ENCODE measurements at regions not wholly inside any gene's neighbourhood (a gene's known extent, or its start where the extent isn't known, plus 50 kb on each side); places are given as distances from the start of the nearest gene placed in this dataset.

GRCh38 chr10:4183761-4184261, 398.8 kb upstream of the KLF6 start:
- Histone ChIP-seq H3K36me3 (ENCODE audit: control insufficient read depth, insufficient read depth, low read length) (no peaks in the 10 kb centered on the region), H3K27ac (ENCODE audit: low read length) (no peak overlapping the region), H3K27me3 (ENCODE audit: control insufficient read depth, insufficient read depth, low read length) (no peaks in the 10 kb centered on the region), H3K4me1 (ENCODE audit: control insufficient read depth, insufficient read depth, low read length) (peaks cover 3% of the 10 kb centered on the region), H3K9me3 (replicated peaks; ENCODE audit: control insufficient read depth, low read depth, low read length) (no peaks in the 10 kb centered on the region), H3K4me3 (ENCODE audit: low read length) (no peak overlapping the region)
- DNase-seq: peak; percentile 95
- no CpG with 5 or more reads among the region's 3 CpGs for WGBS (ENCODE audit: insufficient coverage)

DNA sequence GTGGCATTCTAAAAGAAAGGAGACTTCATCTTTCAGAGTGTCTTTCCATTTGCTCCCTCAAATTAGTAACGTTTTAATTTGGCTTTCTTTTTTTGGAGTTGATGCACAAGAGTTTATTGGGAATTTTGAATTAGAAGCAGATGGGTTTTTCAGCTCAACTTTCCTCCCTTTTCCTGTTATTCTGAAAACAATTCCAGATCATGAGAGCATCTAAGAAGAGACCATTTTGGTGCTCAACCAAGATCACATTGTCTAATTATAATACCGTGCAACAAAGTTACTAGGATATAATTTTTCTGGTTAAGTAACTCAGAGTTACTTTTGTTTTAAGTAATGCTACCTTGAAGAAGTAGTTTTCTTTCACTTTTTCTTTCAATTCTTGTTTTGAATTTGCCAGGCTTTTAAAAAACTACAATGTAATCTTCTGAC, 396.6 kb upstream of the KLF6 start:
- Histone ChIP-seq H3K9me3 (replicated peaks; ENCODE audit: control insufficient read depth, low read depth, low read length) (no peaks in the 10 kb centered on the region), H3K27ac (ENCODE audit: low read length) (peak overlapping the region; percentile 37), H3K36me3 (ENCODE audit: control insufficient read depth, insufficient read depth, low read length) (no peaks in the 10 kb centered on the region), H3K27me3 (ENCODE audit: control insufficient read depth, insufficient read depth, low read length) (no peaks in the 10 kb centered on the region), H3K4me3 (ENCODE audit: low read length) (no peak overlapping the region), H3K4me1 (ENCODE audit: control insufficient read depth, insufficient read depth, low read length) (peaks cover 3% of the 10 kb centered on the region)
- WGBS (ENCODE audit: insufficient coverage): no CpG with 5 or more reads among the region's 2 CpGs
- DNase-seq: peak; percentile 77

DNA sequence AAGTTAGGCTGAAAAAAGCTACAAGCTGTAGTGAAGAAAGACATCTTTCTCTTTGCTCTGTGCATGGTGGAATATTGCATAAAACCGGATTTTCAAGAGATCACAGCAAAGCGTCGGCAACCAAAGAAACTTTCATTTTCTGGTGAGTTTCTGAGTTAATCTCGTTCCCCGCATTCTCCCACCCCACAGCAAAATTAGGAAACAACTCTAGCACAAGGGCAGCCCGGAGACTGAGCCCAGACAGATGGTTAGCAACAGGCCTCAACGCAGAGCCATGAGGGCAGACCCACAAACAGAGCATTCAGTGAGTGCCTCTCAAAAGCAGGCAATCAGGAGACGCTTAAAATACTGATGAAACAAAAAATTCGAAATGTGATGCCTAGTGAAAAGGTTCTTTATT, 396.1 kb upstream of the KLF6 start:
- Histone ChIP-seq H3K27ac (ENCODE audit: low read length) (peak overlapping the region; percentile 37), H3K27me3 (ENCODE audit: control insufficient read depth, insufficient read depth, low read length) (no peaks in the 10 kb centered on the region), H3K36me3 (ENCODE audit: control insufficient read depth, insufficient read depth, low read length) (no peaks in the 10 kb centered on the region), H3K9me3 (replicated peaks; ENCODE audit: control insufficient read depth, low read depth, low read length) (no peaks in the 10 kb centered on the region), H3K4me1 (ENCODE audit: control insufficient read depth, insufficient read depth, low read length) (peaks cover 3% of the 10 kb centered on the region), H3K4me3 (ENCODE audit: low read length) (no peak overlapping the region)
- WGBS (ENCODE audit: insufficient coverage): 68% methylated on average over 7 of the region's 9 CpGs
- no peak for DNase-seq

DNA sequence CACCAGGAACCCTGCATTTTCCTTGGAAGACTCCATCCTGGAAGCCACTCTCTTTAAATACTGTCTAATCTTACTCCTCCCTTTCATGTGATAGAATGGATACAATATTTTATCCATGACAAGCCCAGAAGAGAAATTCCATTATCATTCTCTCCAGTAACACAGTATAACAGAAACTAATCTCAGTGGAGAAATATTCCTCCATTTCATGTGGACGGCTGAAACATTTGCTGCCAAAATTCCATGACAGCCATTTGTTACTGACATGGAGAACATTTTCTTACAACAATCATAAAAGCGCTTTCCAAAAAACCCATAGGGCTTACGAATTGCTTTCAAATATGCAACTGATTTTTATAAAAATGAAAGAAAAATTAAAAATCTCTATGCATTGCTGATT, 392.8 kb upstream of the KLF6 start:
- 13% methylated on average over 1 of the region's 3 CpGs for WGBS (ENCODE audit: insufficient coverage)
- Histone ChIP-seq H3K4me1 (ENCODE audit: control insufficient read depth, insufficient read depth, low read length) (peaks cover 6% of the 10 kb centered on the region), H3K27ac (ENCODE audit: low read length) (peak overlapping the region; percentile 57), H3K36me3 (ENCODE audit: control insufficient read depth, insufficient read depth, low read length) (no peaks in the 10 kb centered on the region), H3K4me3 (ENCODE audit: low read length) (no peak overlapping the region), H3K27me3 (ENCODE audit: control insufficient read depth, insufficient read depth, low read length) (no peaks in the 10 kb centered on the region), H3K9me3 (replicated peaks; ENCODE audit: control insufficient read depth, low read depth, low read length) (peaks cover 2% of the 10 kb centered on the region)
- DNase-seq: peak; percentile 94

DNA sequence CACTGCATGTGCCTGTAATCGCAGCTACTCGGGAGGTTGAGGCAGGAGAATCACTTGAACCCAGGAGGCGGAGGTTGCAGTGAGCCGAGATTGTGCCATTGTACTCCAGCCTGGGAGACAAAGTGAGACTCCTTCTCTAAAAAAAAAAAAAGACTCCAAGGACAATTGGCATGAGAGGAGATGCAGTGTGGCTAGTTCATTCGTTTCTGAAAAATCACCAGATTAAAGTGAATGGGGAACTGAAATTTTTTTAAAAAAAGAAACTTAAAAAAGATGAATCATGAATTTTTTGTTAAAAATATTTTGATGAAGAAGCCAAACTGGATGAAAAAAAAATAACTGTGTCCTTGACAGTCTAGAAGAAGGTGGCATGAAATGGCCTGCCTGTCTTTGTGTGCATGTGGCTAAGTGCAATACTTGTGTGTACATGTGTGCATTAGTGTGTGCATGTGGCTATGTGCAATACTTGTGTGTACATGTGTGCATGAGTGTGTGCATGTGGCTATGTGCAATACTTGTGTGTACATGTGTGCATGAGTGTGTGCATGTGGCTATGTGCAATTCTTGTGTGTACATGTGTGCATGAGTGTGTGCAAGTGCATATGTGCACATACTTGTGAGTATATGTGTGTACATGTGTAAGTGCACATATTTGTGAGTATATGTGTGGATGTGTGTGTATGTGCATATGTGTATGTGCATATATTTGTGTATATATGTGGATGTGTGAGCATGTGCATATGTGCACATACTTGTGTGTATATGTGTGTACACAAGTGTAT, 391.7 kb upstream of the KLF6 start:
- peak; percentile 47 for DNase-seq
- Histone ChIP-seq H3K4me1 (ENCODE audit: control insufficient read depth, insufficient read depth, low read length) (peaks cover 6% of the 10 kb centered on the region), H3K27me3 (ENCODE audit: control insufficient read depth, insufficient read depth, low read length) (no peaks in the 10 kb centered on the region), H3K9me3 (replicated peaks; ENCODE audit: control insufficient read depth, low read depth, low read length) (peaks cover 2% of the 10 kb centered on the region), H3K4me3 (ENCODE audit: low read length) (no peak overlapping the region), H3K27ac (ENCODE audit: low read length) (no peak overlapping the region), H3K36me3 (ENCODE audit: control insufficient read depth, insufficient read depth, low read length) (no peaks in the 10 kb centered on the region)
- 100% methylated on average over 2 of the region's 5 CpGs for WGBS (ENCODE audit: insufficient coverage)

DNA sequence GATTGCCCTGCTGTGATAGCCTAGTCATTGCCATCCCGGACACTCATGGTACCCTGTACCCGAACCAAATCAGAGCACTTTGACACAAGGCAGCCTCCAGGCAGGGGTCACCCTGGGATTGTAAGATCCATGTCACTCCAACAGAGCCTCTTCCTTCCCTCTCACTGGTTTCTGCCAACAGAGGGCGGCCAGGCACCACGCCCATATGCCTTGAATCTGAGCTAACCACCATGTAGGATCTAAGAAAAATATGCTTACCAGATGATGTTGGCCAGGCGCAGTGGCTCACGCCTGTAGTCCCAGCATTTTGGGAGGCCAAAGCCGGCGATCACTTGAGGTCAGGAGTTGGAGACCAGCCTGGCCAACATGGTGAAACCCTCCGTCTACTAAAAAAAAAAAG, 389.2 kb upstream of the KLF6 start:
- Histone ChIP-seq H3K36me3 (ENCODE audit: control insufficient read depth, insufficient read depth, low read length) (no peaks in the 10 kb centered on the region), H3K4me1 (ENCODE audit: control insufficient read depth, insufficient read depth, low read length) (peaks cover 3% of the 10 kb centered on the region), H3K27ac (ENCODE audit: low read length) (no peak overlapping the region), H3K9me3 (replicated peaks; ENCODE audit: control insufficient read depth, low read depth, low read length) (peaks cover 2% of the 10 kb centered on the region), H3K4me3 (ENCODE audit: low read length) (no peak overlapping the region), H3K27me3 (ENCODE audit: control insufficient read depth, insufficient read depth, low read length) (no peaks in the 10 kb centered on the region)
- 89% methylated on average over 8 of the region's 9 CpGs for WGBS (ENCODE audit: insufficient coverage)
- DNase-seq: no peak

DNA sequence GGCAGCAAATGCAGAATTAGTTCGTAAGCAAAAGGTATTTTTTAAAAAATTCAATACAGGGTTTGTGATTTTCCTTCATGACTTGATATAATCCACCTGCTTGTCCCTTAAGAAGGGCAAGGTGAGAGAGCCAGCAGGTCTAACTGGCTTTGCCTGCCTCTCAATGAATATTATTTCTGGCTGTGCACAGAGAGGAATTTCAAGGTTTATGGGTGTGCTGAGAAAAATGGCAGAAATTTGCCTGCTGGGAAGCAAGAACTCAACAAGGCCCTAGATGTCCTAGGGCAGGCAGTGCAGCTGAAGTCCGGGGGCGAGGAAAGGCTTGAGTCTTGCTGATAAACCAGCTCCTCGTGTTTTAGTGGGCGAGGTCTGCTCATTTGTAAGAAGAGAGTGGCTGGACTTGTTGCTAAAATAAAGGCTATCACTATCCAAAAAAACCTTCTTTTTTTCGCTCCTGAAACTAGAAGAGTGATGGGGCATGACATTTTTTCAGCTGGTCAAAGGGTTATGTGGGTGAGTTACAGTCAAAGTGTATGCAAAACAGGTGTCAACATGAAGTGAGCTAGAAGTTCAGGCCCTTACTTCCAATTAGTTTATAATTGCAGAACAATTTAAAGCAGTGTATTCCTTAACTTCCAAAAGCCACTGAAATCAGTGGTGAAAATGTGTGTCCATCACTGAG, 385.8 kb upstream of the KLF6 start:
- peaks cover 2% of the 10 kb centered on the region for H3K9me3 ChIP-seq (replicated peaks; ENCODE audit: control insufficient read depth, low read depth, low read length)
- H3K27me3 ChIP-seq (ENCODE audit: control insufficient read depth, insufficient read depth, low read length): no peaks in the 10 kb centered on the region
- no peak overlapping the region for H3K4me3 ChIP-seq (ENCODE audit: low read length)
- no peaks in the 10 kb centered on the region for H3K36me3 ChIP-seq (ENCODE audit: control insufficient read depth, insufficient read depth, low read length)
- 80% methylated on average over 1 of the region's 6 CpGs for WGBS (ENCODE audit: insufficient coverage)
- peaks cover 2% of the 10 kb centered on the region for H3K4me1 ChIP-seq (ENCODE audit: control insufficient read depth, insufficient read depth, low read length)
- DNase-seq: no peak
- H3K27ac ChIP-seq (ENCODE audit: low read length): no peak overlapping the region

DNA sequence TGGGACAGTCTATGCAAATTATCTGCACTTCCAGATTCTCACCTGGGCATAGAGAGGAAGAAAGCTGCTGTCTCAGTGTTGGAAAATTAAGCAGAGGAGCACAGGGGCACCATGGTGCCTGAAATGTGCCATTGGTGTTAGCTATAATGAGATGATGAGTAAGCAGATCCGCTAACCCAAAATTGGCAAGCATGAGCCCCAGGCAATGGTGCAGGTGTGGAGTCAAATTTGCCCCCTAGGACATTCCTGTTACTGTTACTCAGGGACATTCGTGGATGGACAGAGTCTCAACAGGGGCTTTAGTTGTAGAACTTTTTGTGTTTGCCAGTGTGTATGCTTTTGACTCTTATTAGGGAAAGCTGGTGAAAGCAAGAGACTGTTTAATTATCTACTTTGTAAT, 385.2 kb upstream of the KLF6 start:
- no peaks in the 10 kb centered on the region for H3K27me3 ChIP-seq (ENCODE audit: control insufficient read depth, insufficient read depth, low read length)
- H3K36me3 ChIP-seq (ENCODE audit: control insufficient read depth, insufficient read depth, low read length): no peaks in the 10 kb centered on the region
- H3K9me3 ChIP-seq (replicated peaks; ENCODE audit: control insufficient read depth, low read depth, low read length): peaks cover 2% of the 10 kb centered on the region
- 11% methylated on average over 1 of the region's 2 CpGs for WGBS (ENCODE audit: insufficient coverage)
- no peak for DNase-seq
- no peaks in the 10 kb centered on the region for H3K4me1 ChIP-seq (ENCODE audit: control insufficient read depth, insufficient read depth, low read length)
- no peak overlapping the region for H3K27ac ChIP-seq (ENCODE audit: low read length)
- no peak overlapping the region for H3K4me3 ChIP-seq (ENCODE audit: low read length)

DNA sequence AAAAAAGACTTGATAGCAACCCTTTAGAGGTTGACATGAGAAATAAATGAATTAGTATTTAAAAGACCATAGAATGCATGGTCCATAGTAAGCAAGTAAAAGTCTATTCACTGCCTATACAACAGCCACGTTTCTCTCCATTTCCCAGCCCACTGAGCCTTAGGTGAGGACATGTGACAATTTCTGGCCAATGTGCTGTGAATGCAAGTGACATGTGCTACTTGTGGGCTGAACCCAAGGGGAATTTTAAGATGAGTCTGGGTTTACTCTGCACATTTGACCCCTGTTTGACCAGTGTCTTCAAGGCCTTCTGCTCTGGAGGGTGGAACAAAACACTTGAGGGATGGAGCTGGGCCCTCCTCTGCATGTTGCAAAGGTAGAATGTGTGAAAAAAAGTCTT, 384.4 kb upstream of the KLF6 start:
- no peak for DNase-seq
- WGBS (ENCODE audit: insufficient coverage): no CpG with 5 or more reads among the region's 1 CpG
- H3K27me3 ChIP-seq (ENCODE audit: control insufficient read depth, insufficient read depth, low read length): no peaks in the 10 kb centered on the region
- no peak overlapping the region for H3K27ac ChIP-seq (ENCODE audit: low read length)
- peaks cover 2% of the 10 kb centered on the region for H3K9me3 ChIP-seq (replicated peaks; ENCODE audit: control insufficient read depth, low read depth, low read length)
- H3K4me3 ChIP-seq (ENCODE audit: low read length): no peak overlapping the region
- no peaks in the 10 kb centered on the region for H3K4me1 ChIP-seq (ENCODE audit: control insufficient read depth, insufficient read depth, low read length)
- no peaks in the 10 kb centered on the region for H3K36me3 ChIP-seq (ENCODE audit: control insufficient read depth, insufficient read depth, low read length)

DNA sequence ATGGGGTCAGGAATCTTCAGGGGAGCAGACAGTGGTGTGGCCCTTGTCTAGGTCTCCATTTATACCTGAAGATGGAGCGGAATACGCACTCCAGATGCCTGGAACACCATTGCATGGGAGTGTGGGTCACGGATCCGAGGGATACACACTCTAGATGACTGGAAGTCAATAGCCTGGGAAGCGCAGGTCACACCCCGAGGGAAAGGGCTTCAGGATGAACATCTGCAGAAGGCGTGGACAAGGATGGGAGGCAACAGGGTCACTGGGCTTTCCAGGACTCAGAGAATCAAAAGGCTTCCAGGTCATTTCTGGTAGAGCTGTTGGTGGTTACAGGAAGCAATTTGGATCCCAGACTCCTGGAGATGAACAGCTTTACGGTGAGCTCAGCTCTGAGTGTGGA, 382.2 kb upstream of the KLF6 start:
- Histone ChIP-seq H3K27ac (ENCODE audit: low read length) (no peak overlapping the region), H3K9me3 (replicated peaks; ENCODE audit: control insufficient read depth, low read depth, low read length) (no peaks in the 10 kb centered on the region), H3K36me3 (ENCODE audit: control insufficient read depth, insufficient read depth, low read length) (no peaks in the 10 kb centered on the region), H3K4me3 (ENCODE audit: low read length) (no peak overlapping the region), H3K27me3 (ENCODE audit: control insufficient read depth, insufficient read depth, low read length) (no peaks in the 10 kb centered on the region), H3K4me1 (ENCODE audit: control insufficient read depth, insufficient read depth, low read length) (no peaks in the 10 kb centered on the region)
- DNase-seq: no peak
- 84% methylated on average over 8 of the region's 8 CpGs for WGBS (ENCODE audit: insufficient coverage)
